Endothelial cell of umbilical vein (primary cell): ENCODE measurements at regions not wholly inside any gene's neighbourhood (a gene's known extent, or its start where the extent isn't known, plus 50 kb on each side); places are given as distances from the start of the nearest gene placed in this dataset.

ENCODE experiments used
- BruUV-seq: library from RNA; stranded (reverse); fragments of 400-500 nt; replicated peaks from 2 replicates; lab custom pipeline; 2021; lab: Mats Ljungman, UMichigan
- CTCF ChIA-PET: fragments of 300-600, 350-600 bp; sonication (Branson Sonifier 250); formaldehyde crosslinking; loops from one replicate; lab custom pipeline; 2021; ENCODE audit warnings: antibody characterized with exemption, inconsistent platforms; lab: Charles Lee
- POLR2A ChIA-PET: fragments of 300-600, 350-600 bp; sonication (Branson Sonifier 250); formaldehyde crosslinking; loops from one replicate; lab custom pipeline; 2021; ENCODE audit warnings: antibody characterized with exemption, inconsistent platforms; lab: Charles Lee
- DNase-seq: peaks from one replicate; pipeline ENCODE4 v3.0.0-alpha.2; 2011; ENCODE audit warnings: low read depth, low spot score
- FAIRE-seq: peaks from 2 replicates; lab custom pipeline; 2011; peaks lifted over from hg19 to GRCh38; lab: Jason Lieb, UNC
- H2AFZ ChIP-seq: 2 replicates; pipeline ENCODE4 v1.6.0; 2012; ENCODE audit warnings: low read depth, low read length, control low read depth, inconsistent platforms
- H3K27ac ChIP-seq: 2 replicates; pipeline ENCODE4 v1.5.1; 2011; ENCODE audit warnings: low read depth, mild to moderate bottlenecking, control low read depth, low read length, moderate library complexity; ENCODE audit not compliant: insufficient read depth
- H3K27me3 ChIP-seq, 2 experiments: 2 replicates each; pipeline versions ENCODE4 v1.6.0 to v1.6.1; 2011; ENCODE audit warnings: low read length in 2 of 2, mixed read lengths in 1 of 2; ENCODE audit not compliant: control insufficient read depth in 2 of 2, insufficient read depth in 2 of 2
- H3K36me3 ChIP-seq, 2 experiments: 2 replicates in 1 of 2; 3 replicates in 1 of 2; pipeline ENCODE4 v1.5.1; 2011; ENCODE audit warnings: low read length in 2 of 2, mild to moderate bottlenecking in 1 of 2, moderate library complexity in 1 of 2; ENCODE audit not compliant: control insufficient read depth in 2 of 2, insufficient read depth in 2 of 2; ENCODE audit errors: extremely low read depth in 1 of 2
- H3K4me1 ChIP-seq: 3 replicates; pipeline ENCODE4 v1.5.1; 2011; ENCODE audit warnings: mild to moderate bottlenecking, low read length; ENCODE audit not compliant: control insufficient read depth, insufficient read depth; ENCODE audit errors: extremely low read depth
- H3K4me2 ChIP-seq: 2 replicates; pipeline ENCODE4 v1.6.1; 2011; ENCODE audit warnings: low read length, control low read depth, mixed read lengths; ENCODE audit not compliant: insufficient read depth
- H3K4me3 ChIP-seq, 3 experiments: fragments of 200-600 bp in 1 of 3; sonication (generic), shearing (Covaris generic) in 1 of 3; replicated peaks in 1 of 3; 2 replicates each; pipeline ENCODE4 v1.5.1; 2011 to 2016; ENCODE audit warnings: control low read depth in 3 of 3, low read length in 3 of 3, mild to moderate bottlenecking in 2 of 3, inconsistent platforms in 1 of 3, low read depth in 1 of 3, moderate library complexity in 1 of 3; ENCODE audit not compliant: insufficient read depth in 1 of 3
- H3K79me2 ChIP-seq: 2 replicates; pipeline ENCODE4 v1.6.0; 2012; ENCODE audit warnings: low read length, inconsistent platforms; ENCODE audit not compliant: control insufficient read depth, insufficient read depth
- H3K9ac ChIP-seq: replicated peaks from 2 replicates; pipeline ENCODE3; 2011; ENCODE audit warnings: low read length, control low read depth; ENCODE audit not compliant: insufficient read depth; ENCODE audit errors: extremely low read depth
- H3K9me1 ChIP-seq: replicated peaks from 3 replicates; pipeline ENCODE4 v1.6.0; 2011; ENCODE audit warnings: mild to moderate bottlenecking, low read length; ENCODE audit not compliant: control insufficient read depth, insufficient read depth; ENCODE audit errors: extremely low read depth
- H3K9me3 ChIP-seq: replicated peaks from 2 replicates; pipeline ENCODE4 v1.5.1; 2012; ENCODE audit warnings: low read length, inconsistent platforms; ENCODE audit not compliant: control insufficient read depth, insufficient read depth
- H4K20me1 ChIP-seq: replicated peaks from 2 replicates; pipeline ENCODE3; 2011; ENCODE audit warnings: mild to moderate bottlenecking, low read length; ENCODE audit not compliant: control insufficient read depth, insufficient read depth; ENCODE audit errors: extremely low read depth
- EZH2 ChIP-seq: IDR thresholded peaks from 2 replicates; pipeline ENCODE4 v1.6.1; 2012; ENCODE audit warnings: borderline replicate concordance, low read depth, mild to moderate bottlenecking, moderate library complexity, low read length, inconsistent platforms; ENCODE audit not compliant: severe bottlenecking
- FOS ChIP-seq: IDR thresholded peaks from 2 replicates; pipeline ENCODE4 v1.6.1; 2011; ENCODE audit warnings: mild to moderate bottlenecking, low read length, moderate library complexity, borderline replicate concordance; ENCODE audit not compliant: insufficient read depth
- GATA2 ChIP-seq: IDR thresholded peaks from 2 replicates; pipeline ENCODE4 v1.7.0; 2011; ENCODE audit warnings: low read depth, mild to moderate bottlenecking, moderate library complexity, mixed read lengths, low read length; ENCODE audit not compliant: insufficient read length, insufficient read depth
- JUN ChIP-seq: IDR thresholded peaks from 2 replicates; pipeline ENCODE4 v1.6.1; 2011; ENCODE audit warnings: borderline replicate concordance, low read depth; ENCODE audit not compliant: insufficient read length, insufficient read depth
- MYC ChIP-seq: IDR thresholded peaks from one replicate; pipeline ENCODE4 v1.6.1; 2011; ENCODE audit warnings: mild to moderate bottlenecking, low read depth, low read length
- POLR2A ChIP-seq: IDR thresholded peaks from 2 replicates; pipeline ENCODE4 v1.6.1; 2012; ENCODE audit warnings: low read depth, mild to moderate bottlenecking, control low read depth, low read length
- POLR2AphosphoS5 ChIP-seq: IDR thresholded peaks from 2 replicates; pipeline ENCODE4 v1.6.1; 2012; ENCODE audit warnings: low read depth, mild to moderate bottlenecking, control low read depth, low read length, moderate library complexity; ENCODE audit not compliant: insufficient read depth
- dilution Hi-C: fragments of 300-500 bp; cut with MboI; formaldehyde crosslinking; loops from one replicate; pipeline ENCODE4 v1.15.0; 2019; ENCODE audit warnings: low sequenced_read_pairs; ENCODE audit not compliant: extremely low pct_ligation_motif_present
- intact Hi-C: fragments of 100-400 bp; cut with micrococcal nuclease; formaldehyde crosslinking; loops from one replicate; pipeline ENCODE4 v1.10.0; 2022
- TF ChIP-seq, protein P1 (sequence below), 2 donors: IDR thresholded peaks; 1 replicate in 1 of 2; 2 replicates in 1 of 2; pipeline ENCODE4 v1.5.1; 2011; ENCODE audit warnings: low read length in 2 of 2, mild to moderate bottlenecking in 2 of 2, moderate library complexity in 2 of 2, control low read depth in 1 of 2, inconsistent platforms in 1 of 2, low read depth in 1 of 2; ENCODE audit not compliant: insufficient read depth in 1 of 2; ENCODE audit errors: extremely low read depth in 1 of 2
- TF ChIP-seq, protein P2 (sequence below): IDR thresholded peaks from 2 replicates; pipeline ENCODE4 v1.6.1; 2011; ENCODE audit not compliant: insufficient read depth, insufficient read length

- Histone ChIP-seq H3K4me3 (no peak overlapping the region), H3K27ac (no peak overlapping the region), H3K9ac (no peak overlapping the region), H4K20me1 (no peaks in the 10 kb centered on the region), H3K27me3 (no peaks in the 10 kb centered on the region), H3K9me1 (no peaks in the 10 kb centered on the region), H3K79me2 (no peaks in the 10 kb centered on the region), H3K4me1 (no peaks in the 10 kb centered on the region), H3K4me2 (no peak overlapping the region), H2AFZ (no peak overlapping the region), H3K9me3 (no peaks in the 10 kb centered on the region), H3K36me3 (no peaks in the 10 kb centered on the region)
- no peak for FAIRE-seq
- CTCF ChIA-PET = interaction anchor here (0.6 kb wide), 1 partner anchor 146 kb away, joined by 3 read pairs; the partner anchor contains the start of gene SEMA3E
- no peak for DNase-seq
- intact Hi-C loops (no loop called here), dilution Hi-C loops (no loop called here)
- TF ChIP-seq POLR2AphosphoS5 (no peak), FOS (no peak)
- no TSS peak for BruUV-seq
- POLR2A ChIA-PET = no interaction called here
These were observed 145.9 kb upstream of the SEMA3E start for GRCh38 chr7:83794829-83795228.

DNA sequence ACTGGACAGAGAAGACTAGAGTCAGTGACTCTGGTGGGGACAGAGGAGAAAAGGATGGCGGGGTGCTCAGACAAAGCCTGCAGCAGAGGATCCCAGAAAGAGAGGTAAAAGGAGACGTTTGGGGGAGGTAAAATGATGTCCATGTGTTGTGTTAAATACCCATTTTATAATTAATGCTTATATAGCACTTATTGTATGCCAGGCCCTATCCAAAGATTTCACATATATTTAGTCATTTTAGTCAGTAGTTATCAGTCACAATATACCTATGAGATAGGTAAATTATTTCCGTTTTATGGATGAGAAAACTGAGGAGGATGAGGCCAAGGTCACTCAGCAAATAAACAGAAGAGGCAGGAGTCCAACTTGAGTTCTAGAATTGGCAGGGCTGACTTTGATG is 144.6 kb upstream of the SEMA3E start:
- Histone ChIP-seq H3K4me3 (no peak overlapping the region), H3K9ac (no peak overlapping the region), H3K4me1 (no peaks in the 10 kb centered on the region), H3K79me2 (no peaks in the 10 kb centered on the region), H4K20me1 (no peaks in the 10 kb centered on the region), H2AFZ (no peak overlapping the region), H3K4me2 (no peak overlapping the region), H3K9me3 (no peaks in the 10 kb centered on the region), H3K9me1 (no peaks in the 10 kb centered on the region), H3K27me3 (no peaks in the 10 kb centered on the region), H3K36me3 (no peaks in the 10 kb centered on the region), H3K27ac (no peak overlapping the region)
- BruUV-seq = no TSS peak
- dilution Hi-C loops = no loop called here
- POLR2A ChIA-PET = no interaction called here
- TF ChIP-seq MYC (no peak), JUN (no peak), EZH2 (no peak), GATA2 (no peak), FOS (no peak), POLR2AphosphoS5 (no peak), POLR2A (no peak)
- TF ChIP-seq, protein P1, sequence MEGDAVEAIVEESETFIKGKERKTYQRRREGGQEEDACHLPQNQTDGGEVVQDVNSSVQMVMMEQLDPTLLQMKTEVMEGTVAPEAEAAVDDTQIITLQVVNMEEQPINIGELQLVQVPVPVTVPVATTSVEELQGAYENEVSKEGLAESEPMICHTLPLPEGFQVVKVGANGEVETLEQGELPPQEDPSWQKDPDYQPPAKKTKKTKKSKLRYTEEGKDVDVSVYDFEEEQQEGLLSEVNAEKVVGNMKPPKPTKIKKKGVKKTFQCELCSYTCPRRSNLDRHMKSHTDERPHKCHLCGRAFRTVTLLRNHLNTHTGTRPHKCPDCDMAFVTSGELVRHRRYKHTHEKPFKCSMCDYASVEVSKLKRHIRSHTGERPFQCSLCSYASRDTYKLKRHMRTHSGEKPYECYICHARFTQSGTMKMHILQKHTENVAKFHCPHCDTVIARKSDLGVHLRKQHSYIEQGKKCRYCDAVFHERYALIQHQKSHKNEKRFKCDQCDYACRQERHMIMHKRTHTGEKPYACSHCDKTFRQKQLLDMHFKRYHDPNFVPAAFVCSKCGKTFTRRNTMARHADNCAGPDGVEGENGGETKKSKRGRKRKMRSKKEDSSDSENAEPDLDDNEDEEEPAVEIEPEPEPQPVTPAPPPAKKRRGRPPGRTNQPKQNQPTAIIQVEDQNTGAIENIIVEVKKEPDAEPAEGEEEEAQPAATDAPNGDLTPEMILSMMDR (IDR thresholded peaks at IDR 0.05; ENCODE audit: extremely low read depth in 1 of 2, insufficient read depth in 1 of 2, low read depth in 1 of 2, low read length in 2 of 2) = no peak
- TF ChIP-seq, protein P2, sequence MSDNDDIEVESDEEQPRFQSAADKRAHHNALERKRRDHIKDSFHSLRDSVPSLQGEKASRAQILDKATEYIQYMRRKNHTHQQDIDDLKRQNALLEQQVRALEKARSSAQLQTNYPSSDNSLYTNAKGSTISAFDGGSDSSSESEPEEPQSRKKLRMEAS = no peak
- DNase-seq (no peak), FAIRE-seq (no peak)
- CTCF ChIA-PET = no interaction called here
- intact Hi-C loops = no loop called here
